NCI-H187 (cell line): ENCODE measurements at regions not wholly inside any gene's neighbourhood (a gene's known extent, or its start where the extent isn't known, plus 50 kb on each side); places are given as distances from the start of the nearest gene placed in this dataset.

Source experiments
- DNase-seq, 2 experiments: peaks; one replicate each; lab custom pipeline; 2025; lab: John Stamatoyannopoulos, UW

DNA sequence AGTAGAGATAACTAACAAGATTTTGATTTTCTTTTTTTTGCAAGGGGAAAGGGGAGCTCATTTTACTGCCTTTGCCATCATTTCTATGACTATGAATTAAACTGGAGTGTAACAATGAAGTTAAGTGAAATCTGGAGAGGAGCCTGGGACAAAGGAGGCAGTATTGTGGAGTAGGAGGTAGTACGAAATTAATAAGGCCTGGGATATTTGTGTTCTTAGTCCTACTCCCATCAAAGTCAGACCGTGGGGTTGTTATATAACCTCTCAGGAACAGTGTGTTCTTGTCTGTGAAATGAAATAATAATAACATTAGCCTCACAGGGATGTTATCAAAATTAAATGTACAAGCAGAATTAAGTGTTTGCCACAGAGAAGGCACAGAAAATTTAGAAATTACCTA, 204.3 kb upstream of the EMCN start:
- DNase-seq = no peak

DNA sequence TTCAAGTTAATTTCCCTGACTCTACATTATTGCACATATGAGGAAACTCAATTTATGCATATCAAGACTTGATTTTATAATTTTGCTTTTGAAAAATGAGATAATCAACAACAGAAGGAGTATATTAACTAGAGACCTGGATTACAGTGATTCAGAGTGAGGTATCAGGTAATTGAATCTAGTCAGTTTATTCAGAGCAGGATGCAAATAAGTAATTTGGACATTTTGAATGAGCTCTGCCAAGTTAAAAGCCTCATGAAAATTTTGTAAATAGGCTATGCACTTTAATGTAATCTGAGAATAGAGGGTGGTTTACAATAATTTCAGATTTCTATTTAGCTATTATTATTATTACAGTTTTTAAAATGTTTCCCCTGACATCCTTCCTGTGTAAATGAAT, 203.7 kb upstream of the EMCN start:
- DNase-seq = no peak

DNA sequence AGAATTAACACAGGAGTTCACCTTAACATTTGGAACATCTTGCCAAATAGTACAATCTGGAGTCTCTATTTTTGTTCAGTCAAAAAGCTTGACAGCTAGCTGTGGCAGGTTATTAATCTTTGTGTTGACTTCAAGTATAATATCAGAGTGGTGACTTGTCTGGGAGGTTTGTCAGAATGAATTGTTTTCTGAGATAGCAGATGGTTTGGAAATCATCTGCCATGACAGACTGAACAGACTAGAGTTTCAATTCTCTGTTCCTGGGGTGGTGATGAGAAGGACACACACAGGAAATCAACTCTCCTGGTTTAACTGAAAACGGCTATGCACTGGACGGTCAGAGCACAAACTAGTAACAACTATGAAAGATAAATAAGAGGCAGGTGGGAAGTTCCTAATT, 203.3 kb upstream of the EMCN start:
- no peak for DNase-seq

DNA sequence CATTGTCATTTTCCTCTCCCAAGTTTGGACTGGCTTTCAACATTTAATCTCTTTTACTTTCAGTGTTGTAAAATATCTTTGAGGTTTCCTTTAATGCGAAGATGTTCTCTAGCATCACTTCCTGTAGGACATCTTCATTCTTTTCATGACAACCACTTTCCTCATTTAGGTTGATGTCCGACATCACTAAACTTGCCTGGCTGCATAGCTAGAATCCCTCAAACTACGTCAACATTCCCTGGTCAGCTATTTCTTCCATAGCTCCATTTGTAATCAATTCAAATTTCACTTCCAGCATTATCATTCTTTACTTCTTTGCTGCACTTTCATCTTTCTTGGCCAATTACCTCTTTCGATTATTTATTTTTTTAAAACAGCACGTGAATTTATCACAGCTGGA, 198.6 kb upstream of the EMCN start:
- DNase-seq = no peak

DNA sequence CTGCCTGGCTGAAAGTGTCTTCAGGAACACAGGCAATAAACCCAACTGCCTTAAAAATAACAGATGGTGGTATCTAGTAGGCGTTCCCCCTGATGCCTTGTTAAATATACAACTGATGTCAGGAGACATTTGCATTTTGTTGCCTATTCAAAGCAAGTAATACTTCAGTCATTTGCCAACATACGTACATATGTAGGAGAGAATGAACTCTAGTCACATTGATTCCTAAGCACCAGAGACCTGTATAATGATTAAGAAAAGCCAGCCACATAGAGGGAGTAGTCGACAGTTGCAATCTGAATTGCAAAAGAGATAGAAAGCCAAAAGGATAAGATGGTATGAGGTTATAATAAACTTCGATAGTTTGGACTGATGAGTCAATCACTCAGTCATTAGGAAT, 191.0 kb upstream of the EMCN start:
- DNase-seq = no peak

DNA sequence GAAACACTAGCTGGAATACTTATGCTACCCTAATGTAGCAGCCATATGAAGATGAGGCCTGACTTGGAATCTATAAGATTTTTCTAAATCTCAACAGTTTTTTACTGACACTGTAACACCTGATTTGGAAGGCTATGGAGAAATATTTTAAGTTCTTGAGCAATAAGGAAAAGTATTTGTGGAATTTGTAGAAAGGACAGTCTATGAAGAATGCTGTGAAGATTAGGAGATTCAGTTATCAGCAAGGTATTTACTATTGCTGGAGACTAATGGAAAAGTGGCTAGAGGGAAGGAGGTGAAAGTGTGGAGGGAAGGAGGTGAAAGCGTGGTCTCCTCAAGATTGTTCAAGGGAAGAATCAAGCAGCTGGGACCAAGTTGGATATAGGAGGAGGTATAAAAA, 190.0 kb upstream of the EMCN start:
- no peak for DNase-seq

DNA sequence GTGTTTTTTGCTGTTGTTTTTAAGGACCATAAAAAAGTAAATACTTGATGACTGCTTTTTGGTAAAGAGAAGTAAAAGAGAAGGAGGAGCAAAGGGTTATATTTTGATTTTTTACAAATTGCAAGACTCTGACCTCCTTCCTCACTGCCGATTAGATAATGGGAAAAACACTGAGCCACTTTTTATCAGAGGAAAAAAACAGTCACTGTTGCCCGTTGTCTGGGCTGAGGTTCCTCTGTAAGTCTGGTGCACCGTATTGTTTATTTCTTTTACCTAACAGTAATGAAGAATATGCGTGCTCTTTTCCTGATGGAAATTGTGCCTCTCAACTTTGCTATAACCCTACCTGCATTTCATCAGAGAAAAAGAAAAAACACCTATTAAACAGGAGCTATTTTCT, 178.7 kb upstream of the EMCN start:
- no peak for DNase-seq

DNA sequence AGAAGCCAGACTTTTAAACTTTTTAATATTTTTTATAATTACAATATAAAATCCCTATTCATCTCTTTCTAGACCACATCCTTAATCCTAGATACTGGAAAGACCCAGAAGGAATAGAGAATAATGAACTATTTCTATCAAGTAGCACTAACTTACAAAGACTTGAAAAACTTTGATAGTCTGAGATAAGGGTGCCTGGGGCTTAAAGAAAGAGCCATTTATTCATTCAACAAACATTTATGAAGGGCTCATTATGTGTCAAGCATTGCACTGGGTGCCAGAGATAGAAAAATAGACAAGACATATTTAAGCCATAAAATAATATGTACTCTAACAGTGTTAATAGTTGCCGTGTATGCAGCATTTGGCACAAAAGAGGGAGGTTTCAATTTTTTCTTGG, 178.0 kb upstream of the EMCN start:
- DNase-seq = no peak

DNA sequence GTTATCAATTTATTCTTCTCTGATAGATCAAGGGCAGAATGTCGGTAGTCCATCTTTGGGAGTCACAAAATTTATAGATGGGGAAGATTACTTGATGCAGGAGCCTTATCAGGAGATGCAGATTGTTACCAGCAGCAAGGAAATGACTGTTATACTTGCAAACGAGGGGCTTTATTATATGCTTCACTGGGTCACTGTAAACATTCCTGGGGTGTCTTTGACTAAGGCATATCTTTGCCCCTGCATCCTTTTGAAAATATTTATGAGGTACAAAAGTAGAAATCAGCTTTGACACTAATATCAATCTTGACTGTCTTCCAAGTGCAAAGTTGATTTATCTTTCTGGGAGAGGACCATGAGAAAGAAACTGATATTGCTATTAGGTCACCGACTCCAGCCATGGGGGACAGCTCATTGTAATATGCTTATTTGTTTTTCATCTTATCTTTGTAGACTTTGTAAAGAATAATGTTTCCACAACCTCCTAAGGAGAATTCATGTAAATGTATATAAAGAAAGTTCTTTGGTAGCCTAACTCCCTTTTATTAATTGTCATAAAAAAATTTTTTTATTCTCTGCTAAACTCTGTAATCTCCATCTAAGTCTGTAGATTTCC, 177.3 kb upstream of the EMCN start:
- no peak for DNase-seq

DNA sequence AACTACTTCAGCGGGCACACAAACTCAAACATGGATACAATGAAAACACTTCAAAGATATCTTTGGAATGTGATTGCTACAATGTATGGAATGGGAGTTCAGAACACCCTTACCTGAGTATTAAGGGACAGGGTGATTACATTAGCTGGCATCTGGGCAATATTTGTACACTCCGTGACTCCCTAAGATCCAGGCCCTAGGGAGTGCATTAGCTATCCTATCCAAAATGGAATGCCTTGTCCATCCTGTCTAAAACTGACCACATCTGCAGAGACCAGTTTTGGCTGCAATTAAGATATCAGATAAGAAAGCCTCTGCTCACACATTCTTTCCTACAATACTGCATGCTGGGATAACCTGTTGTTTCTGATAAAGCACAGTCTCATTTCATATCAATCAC, 176.6 kb upstream of the EMCN start:
- no peak for DNase-seq

DNA sequence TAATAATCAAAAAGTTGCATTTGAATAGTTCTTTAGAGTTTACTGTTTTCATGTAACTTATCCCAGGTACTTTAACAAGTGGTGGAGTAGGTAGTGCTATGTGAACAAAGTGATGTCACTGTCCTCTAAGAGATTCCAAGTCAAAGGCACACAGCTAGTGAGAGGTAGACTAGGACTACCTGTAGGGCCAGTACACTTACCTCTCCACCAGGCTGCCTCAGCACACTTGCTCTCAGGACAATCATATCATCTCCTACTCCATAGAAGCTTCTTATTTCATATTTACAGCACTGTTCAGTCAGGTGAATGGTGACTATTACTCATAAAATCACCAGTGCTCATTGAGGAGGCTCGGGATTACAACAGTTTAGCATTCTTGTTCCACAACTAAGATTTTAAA, 173.0 kb upstream of the EMCN start:
- DNase-seq = no peak

DNA sequence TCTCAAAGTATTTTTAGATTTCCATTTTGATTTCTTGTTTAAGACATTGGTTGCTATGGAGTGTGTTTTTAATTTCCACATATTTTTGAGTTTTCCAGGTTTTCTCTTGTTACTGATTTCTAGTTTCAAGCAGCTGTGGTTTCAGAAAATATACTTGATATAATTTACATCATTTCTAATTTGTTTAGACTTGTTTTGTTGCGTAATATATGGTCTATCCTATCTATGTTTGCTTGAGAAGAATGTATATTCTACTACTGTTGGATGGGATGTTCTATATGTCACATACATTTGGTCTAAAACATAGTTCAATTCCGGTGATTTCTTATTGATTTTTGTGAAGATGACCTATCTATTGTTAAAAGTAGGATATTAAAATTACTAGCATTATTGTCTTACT, 170.5 kb upstream of the EMCN start:
- DNase-seq = no peak

DNA sequence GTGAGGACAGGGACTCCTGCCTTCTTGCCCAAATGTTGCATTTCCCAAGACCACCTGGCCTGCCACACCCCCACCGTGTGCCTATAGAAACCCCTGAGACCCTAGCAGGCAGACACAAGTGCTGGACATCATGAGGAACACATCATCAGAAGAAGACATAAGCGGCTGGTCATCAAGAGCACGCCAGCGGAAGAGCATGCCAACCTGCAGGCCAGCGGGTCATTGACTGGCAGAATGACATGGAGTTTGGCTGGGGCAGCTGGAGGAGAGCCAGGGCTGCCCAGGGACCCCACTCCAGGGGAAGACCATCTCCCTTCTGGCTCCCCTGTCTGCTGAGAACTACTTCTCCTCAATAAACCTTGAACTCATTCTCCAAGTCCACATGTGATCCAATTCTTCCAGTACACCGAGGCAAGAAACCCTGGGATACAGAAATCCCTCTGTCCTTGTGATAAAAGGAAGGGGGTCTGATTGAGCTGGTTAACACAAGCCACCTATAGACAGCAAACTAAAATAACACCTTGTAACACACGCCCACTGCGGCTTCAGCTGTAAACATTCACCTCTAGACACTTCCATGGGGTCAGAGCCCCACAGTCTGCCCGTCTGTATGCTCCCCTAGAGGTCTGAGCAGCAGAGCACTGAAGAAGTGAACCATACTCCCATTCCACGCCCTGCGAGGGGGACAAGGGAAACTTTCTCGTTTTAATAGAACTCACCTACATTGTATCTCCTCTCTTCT, 164.8 kb upstream of the EMCN start:
- no peak for DNase-seq

DNA sequence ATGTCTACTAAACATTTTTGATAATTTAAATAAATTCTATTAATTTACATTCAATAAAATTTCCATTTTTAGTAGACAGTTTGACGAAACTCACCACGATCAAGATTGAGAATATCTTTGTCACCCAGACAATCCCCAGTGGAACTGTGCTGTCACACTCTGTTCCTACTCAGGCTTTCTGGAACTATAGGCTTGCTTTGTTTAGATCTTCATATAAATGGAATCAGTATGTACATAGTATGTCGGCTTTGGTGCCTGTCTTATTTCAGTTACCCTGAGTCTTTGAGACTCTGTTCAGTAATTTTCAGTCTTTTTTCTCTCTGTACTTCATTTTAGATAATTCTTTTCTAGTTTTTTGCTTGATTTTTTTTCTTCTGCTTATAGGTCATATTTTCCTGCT, 163.5 kb upstream of the EMCN start:
- DNase-seq = no peak

DNA sequence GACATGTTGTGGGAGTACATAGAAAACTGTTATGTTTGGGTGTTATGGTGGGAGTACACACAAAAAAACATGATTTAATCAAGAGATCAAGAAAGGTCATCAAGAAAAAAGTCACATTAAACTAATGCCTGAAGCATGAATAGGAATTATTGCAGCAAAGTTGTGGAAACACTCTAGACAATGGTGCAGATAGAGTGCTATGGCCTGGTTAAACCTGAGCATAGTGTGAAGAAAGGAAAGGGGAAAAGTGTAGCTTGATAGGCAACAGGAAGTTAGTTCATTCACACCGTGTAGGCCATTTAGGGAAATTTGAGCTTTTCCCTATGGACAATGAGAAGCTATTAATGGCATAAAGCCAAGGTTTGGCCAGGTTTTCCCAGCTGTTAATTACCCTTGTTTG, 162.1 kb upstream of the EMCN start:
- no peak for DNase-seq

DNA sequence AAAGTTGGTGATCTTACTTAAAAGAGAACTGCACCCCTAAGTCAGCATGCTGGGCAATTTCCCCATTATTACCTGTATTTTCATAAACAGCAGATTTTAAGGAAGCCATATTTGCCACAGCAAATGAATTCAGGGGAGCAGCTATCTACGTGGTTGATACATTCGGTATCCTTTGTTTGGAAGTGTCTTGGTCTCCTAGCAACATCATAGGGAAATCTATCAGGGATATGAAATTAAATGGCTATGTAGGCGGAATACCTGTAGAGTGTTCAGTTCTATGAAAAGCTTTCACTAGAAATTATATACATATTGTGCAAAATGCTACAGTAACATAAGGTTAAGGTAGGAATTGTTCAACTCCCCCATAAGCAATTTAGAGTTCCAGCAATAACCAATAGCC, 157.2 kb upstream of the EMCN start:
- DNase-seq = no peak

DNA sequence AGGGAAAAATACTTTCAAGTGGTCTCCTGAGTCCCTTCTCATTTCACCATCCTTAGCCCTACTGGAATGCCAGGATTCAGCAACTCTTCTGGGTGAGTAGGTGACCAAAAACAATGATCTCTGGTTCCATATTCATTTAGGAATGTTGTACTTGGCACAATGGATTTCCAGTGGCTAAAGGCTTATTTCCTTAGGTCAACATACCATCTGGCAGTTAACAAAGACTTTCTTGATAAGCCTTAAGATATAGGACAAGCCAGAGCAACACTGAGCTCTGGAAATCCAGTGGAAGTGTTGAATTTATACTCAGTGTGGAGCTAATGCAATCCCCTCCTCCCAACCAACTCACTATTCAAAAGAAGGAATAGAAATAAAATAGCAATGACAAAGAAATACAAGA, 139.4 kb upstream of the EMCN start:
- DNase-seq = no peak

DNA sequence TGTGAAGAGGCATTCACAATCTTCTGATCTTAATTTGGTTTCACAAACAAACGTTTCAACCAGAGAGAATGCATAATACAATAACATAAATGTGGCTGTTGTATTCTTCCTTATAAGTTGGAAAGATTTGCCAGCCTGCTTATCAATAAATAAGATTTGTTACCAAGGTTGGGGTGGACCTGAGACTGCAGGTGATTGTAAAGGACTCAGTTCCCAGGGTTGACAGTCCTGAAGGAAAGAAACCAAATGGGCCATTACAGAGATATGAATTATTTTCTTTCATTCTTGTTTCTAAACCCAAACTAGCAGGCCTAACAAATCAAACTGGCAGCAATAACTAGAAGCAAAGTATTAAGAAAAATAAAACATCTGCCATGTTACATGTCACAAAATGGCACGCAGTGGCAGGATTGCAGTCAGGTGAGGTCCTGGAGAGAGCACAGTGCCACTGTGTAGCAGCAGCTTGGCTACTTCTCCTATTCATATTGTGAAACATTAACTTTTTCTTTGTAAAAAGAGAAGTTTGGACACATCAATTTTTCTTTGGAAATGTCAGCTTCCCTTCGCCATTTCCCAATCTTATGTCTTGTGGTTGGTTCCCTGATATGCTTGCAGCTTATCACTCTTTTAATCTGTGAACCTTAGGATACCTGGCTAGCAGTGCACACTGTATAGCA, 133.8 kb upstream of the EMCN start:
- no peak for DNase-seq

DNA sequence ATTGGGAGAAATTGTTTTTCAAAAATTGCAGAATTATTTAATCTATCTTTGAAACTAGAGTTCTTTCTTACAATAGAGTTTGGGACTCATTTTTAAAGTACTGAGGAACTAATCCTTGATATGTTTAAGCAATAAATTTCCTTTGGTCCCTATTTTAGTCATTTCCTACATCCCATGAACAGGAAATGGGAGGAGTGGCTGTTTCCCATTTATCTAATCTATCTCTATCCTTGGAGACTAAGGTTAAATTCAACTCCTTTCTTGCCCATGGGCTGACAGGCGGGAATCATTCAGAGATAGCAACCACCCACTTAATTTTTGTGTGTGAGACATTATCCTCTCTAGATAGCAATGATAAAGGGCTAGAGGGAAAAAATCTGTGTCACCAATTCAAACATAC, 131.6 kb upstream of the EMCN start:
- DNase-seq = no peak

DNA sequence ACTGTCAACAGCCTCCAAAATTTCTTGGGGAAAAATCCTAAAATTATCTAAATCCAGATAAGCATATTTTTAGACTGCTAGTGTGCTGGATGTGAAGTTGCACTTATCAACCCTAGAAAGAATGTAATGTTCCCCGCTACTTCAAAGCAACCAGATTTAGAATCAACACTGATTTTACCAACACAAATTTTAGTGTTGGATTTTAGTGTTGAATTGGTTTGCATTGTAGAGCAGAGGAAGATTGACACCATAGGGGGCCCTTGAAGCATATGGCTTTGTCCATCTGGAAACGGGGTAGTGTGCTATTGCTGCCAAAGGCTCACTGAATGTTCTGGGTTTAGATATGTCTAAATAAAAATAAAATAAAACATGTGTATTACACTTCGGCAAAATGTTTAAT, 126.3 kb upstream of the EMCN start:
- no peak for DNase-seq

DNA sequence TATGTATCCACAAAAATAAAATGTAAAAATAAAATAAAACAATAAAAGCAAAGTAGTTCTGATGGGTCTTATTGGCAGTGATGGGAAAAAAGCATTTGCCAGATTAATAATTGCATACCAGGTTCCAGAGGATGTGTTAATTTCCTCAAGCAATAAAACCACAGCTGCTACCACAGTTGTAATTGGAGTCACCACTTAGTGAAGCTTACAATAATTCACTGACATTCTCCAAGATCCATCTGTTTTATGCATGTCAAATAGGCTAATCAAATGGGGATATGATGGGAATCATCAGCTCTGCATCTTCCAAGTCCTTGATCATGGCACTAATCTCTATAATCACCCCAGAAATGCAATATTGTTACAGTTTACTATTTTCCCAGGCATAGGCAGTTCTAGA, 123.5 kb upstream of the EMCN start:
- DNase-seq = no peak

DNA sequence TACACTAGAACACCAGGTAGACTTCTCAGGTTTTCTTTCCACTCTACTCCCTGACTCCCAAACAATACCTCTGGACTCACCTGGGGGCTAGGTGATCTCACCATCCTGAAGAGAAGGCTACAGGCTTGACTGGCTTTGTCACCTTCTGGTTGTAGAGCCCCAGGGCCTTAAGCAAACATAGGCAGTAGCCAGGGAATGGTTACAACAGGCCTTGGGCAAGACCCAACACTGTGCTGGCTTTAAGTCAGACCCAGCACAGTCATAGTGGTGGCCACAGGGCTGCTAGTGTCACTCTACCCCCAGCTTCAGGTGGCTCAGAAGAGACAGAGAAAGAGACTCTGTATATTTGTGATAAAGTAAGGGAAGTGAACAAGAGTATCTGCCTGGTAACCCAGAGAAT, 118.1 kb upstream of the EMCN start:
- no peak for DNase-seq

DNA sequence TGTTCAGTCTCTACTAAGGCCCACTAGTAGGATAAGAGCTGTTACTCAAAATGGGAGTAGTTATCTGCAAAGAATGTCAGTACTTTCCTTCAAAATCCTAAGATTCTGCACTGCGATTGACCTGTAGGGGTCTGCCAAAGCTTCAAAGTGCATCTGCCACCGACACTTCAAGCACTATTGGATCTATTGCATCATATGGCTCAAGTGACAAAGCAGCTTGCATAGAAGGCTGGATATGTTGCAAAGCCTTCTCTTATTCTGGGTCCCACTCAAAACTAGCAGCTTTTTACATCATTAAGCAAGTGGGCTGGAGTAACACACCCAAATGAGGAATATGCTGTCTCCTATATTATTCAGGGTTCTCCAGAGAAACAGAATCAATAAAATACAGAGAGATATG, 115.4 kb upstream of the EMCN start:
- DNase-seq = no peak

DNA sequence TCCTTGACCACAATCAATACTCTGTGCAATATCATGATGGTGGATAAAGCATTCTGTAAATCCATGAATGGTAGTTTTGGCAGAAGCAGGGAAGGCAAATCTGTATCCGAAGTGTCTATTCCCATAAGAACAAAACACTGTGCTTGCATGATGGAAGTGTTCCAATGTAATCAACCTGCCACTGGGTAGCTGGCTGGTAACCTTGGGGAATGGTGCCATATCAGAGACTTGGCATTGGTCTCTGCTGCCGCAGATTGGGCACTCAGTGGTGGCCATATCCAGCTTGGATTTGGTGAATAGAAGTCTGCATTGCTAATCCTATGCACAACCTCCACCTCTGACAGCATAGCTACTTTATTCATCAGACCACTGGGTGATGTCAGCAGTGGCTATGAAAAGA, 114.3 kb upstream of the EMCN start:
- DNase-seq = no peak
